HUES48 (cell line): ENCODE measurements at regions not wholly inside any gene's neighbourhood (a gene's known extent, or its start where the extent isn't known, plus 50 kb on each side); places are given as distances from the start of the nearest gene placed in this dataset.
"Not testable (repeated sequence)": the region's sequence is repeated elsewhere in the genome, so short reads cannot be mapped to it uniquely, and the experiment has no call there.

Source experiments
- H3K27ac ChIP-seq: one replicate; pipeline ENCODE4 v1.7.0; 2013; ENCODE audit warnings: low read depth, low read length, inconsistent platforms
- H3K27me3 ChIP-seq: 2 replicates; pipeline ENCODE4 v1.6.1; 2013; ENCODE audit warnings: mild to moderate bottlenecking, low read length; ENCODE audit not compliant: control insufficient read depth, insufficient read depth
- H3K36me3 ChIP-seq: 2 replicates; pipeline ENCODE4 v1.6.1; 2013; ENCODE audit warnings: low read length; ENCODE audit not compliant: control insufficient read depth, insufficient read depth
- H3K4me1 ChIP-seq: 2 replicates; pipeline ENCODE4 v1.6.1; 2013; ENCODE audit warnings: mild to moderate bottlenecking, low read length; ENCODE audit not compliant: control insufficient read depth, insufficient read depth
- H3K4me3 ChIP-seq: 2 replicates; pipeline ENCODE4 v1.5.1; 2013; ENCODE audit warnings: mild to moderate bottlenecking, low read depth, low read length
- H3K9ac ChIP-seq: 2 replicates; pipeline ENCODE4 v1.6.1; 2013; ENCODE audit warnings: mild to moderate bottlenecking, low read depth, low read length, moderate library complexity
- H3K9me3 ChIP-seq: 2 replicates; pipeline ENCODE4 v1.6.1; 2013; ENCODE audit warnings: low read length; ENCODE audit not compliant: control insufficient read depth, insufficient read depth

DNA sequence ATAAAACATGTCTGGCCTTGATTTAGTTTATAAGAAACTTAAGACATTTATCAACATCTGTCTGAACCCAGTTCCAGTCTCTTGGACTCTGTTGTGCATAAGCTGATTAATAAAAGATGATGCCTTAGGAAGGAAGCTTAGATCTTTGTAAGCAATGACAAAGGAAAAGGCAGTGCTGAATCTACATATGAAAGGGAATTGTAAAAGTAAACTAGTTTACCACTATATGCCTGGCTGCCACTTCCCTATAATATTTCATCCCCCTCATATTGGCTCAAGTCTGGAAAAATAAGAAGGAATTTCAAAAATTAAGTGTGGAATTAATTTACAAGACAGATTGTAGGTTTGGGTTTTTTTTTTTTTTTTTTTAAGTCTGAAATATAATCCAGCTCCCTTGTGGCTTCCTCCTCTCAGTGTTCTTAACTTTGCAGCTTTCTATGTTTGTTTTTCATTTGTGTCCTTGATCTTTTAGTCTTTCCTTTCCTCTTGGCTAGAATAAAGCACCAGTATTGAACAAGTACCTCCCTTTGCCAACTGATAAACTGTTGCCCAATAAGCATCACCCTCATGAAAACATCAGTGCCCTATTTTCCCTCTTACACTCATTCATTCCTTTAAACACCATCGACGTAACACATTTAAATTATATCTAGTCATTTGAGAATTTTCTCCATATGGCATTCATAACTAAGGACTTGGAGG is 146.7 kb upstream of the TBX18 start:
- Histone ChIP-seq H3K4me1 (peaks cover 12% of the 10 kb centered on the region), H3K9ac (no peak overlapping the region), H3K27ac (no peak overlapping the region), H3K4me3 (no peak overlapping the region), H3K9me3 (no peaks in the 10 kb centered on the region), H3K27me3 (no peaks in the 10 kb centered on the region), H3K36me3 (no peaks in the 10 kb centered on the region)

DNA sequence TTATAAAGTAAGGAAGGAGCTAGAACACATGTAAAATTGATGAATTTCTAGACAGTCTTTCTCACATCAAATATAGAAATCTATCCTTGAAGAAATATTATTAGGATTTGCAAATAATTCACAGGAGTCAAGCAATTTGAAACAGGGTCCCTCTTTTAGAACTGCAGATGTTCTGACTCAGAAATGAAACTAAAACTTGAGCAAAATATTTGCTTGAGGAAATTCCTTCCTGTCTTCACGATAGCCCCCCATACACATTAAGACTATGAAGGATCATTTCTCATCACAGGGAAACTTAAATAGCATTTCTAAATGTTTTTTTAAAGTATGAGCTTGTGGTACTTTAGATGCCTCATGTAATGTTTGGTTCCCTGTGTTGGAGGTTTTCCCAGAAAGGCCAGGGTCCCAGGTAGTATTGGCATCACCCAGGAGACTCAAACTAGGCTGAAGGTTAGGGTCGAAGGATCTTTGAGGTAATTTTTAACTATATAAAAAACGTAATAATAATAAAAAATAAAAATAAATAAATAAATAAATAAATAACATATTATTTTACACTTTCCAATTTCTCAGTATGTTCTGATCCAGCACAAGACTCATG is 144.0 kb upstream of the TBX18 start:
- H3K9me3 ChIP-seq: no peaks in the 10 kb centered on the region
- no peak overlapping the region for H3K4me3 ChIP-seq
- no peaks in the 10 kb centered on the region for H3K36me3 ChIP-seq
- H3K27ac ChIP-seq: no peak overlapping the region
- H3K9ac ChIP-seq: no peak overlapping the region
- H3K4me1 ChIP-seq: peaks cover 12% of the 10 kb centered on the region
- H3K27me3 ChIP-seq: no peaks in the 10 kb centered on the region

DNA sequence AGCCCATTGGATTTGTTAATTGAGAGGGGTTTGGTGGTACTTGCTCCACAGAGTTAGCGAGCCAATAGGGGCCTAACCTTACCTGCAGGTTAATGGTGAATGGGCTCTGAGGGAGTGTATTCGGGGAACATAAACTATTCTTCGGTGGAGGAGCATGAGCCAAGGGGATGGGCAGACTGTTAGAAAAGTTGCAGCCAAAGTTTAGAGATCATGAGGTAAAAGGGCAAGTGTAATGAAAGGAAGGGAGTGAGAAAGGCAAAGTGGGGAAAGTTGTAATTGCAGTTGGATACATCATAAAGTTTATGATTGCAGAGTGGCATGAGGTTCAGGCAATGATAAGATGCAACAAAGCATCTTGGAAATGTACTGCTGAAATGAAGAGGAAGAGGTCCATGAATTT is 142.1 kb upstream of the TBX18 start:
- Histone ChIP-seq H3K27me3 (no peaks in the 10 kb centered on the region), H3K36me3 (no peaks in the 10 kb centered on the region), H3K4me3 (no peak overlapping the region), H3K4me1 (peaks cover 12% of the 10 kb centered on the region), H3K27ac (no peak overlapping the region), H3K9me3 (no peaks in the 10 kb centered on the region), H3K9ac (no peak overlapping the region)

DNA sequence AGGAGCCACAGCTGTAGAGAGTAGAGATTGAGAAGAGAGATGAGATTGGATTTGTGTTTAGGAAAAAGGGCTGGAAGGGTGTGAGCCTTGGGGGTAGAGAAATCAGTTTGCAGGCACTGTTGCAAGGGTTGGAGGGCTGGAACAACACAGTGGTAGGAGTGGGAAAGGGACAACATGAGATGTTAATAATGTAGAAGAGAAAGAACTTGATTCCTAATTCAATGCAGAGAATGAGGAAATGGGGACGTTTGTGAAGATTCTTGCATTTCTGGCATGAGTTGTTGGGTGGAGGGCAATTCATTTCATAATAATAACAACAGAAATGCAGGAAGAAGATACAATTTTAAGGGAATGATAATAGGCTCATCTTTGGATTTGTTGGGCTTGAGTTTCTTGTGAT is 141.4 kb upstream of the TBX18 start:
- H3K4me3 ChIP-seq: no peak overlapping the region
- no peaks in the 10 kb centered on the region for H3K27me3 ChIP-seq
- H3K27ac ChIP-seq: no peak overlapping the region
- peaks cover 5% of the 10 kb centered on the region for H3K4me1 ChIP-seq
- no peak overlapping the region for H3K9ac ChIP-seq
- no peaks in the 10 kb centered on the region for H3K36me3 ChIP-seq
- no peaks in the 10 kb centered on the region for H3K9me3 ChIP-seq

DNA sequence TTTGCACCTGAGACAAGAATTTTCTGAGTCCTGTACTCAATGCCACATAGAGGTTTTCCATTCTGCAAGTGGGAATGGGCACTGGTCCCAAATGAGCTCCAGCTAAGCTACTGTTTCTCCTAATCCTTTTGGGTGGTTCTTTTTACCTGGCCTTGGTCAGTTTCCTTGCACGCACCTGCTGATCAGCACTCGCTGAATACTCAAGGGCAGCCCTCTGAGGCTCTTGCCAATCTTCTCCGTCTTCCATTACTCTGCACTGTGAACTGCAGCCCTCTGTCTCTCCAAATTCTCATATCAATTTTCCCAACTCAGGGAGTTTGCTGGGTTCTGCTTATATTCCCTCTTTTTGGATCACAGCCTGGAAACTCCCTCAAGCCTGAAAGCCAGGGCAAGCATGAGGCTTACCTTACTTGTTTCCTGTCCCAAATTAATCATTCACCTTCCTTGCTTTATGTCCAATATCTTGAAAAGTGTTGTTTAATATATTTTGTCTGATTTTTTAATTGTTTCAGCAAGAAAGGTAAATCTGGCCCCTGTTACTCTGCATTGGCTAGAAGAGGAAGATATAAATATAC is 138.0 kb upstream of the TBX18 start:
- Histone ChIP-seq H3K36me3 (no peaks in the 10 kb centered on the region), H3K27me3 (no peaks in the 10 kb centered on the region), H3K9me3 (no peaks in the 10 kb centered on the region), H3K4me3 (no peak overlapping the region), H3K9ac (no peak overlapping the region), H3K4me1 (no peaks in the 10 kb centered on the region), H3K27ac (no peak overlapping the region)

DNA sequence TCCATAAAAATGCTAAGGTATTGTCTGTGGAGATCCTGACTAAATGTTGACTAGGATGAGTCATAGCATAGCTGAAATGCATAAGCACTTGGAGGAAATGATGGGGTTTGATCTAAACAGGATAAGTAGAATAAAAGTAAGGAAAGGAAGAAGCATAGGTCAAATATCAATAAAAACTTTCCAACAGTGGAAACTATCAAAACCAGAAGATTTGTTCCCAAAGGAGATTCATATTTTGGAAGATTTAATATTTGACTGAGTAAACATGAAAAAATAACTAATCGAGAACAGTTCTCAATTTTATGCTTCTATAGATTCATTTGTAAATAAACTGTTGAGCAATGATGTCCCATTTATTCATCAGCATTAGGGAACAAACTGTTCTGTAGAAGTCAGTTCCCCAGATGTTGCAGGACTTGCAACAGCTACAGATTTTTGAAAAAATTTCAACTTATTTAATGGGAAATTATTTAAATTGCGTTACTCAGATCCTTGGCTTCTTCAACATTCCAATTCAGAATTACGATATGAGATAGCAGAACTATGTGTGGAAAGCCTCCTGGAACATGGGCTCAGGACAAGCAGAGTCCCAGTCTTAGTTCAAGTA is 133.7 kb upstream of the TBX18 start:
- H3K36me3 ChIP-seq: no peaks in the 10 kb centered on the region
- H3K27me3 ChIP-seq: no peaks in the 10 kb centered on the region
- H3K27ac ChIP-seq: no peak overlapping the region
- no peak overlapping the region for H3K4me3 ChIP-seq
- no peaks in the 10 kb centered on the region for H3K9me3 ChIP-seq
- H3K9ac ChIP-seq: no peak overlapping the region
- no peaks in the 10 kb centered on the region for H3K4me1 ChIP-seq

DNA sequence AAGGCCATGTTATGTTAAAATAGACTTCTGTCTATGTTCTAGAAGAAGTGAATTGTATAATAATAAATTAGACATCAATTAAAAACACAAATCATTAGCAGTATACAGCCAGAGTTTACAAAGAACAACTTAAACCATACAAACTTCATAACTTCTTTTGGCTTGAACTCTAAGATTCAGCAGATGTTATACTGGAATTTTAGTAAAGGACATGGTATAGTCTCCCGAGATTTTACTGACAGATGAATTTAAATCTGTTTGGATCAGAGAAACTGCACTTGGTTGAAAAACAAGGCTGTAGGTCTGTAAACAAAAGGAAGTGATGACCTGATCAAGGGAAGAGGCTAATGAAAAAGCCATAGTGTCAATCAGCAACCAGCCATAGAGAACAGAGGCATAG is 132.6 kb upstream of the TBX18 start:
- no peak overlapping the region for H3K9ac ChIP-seq
- H3K4me1 ChIP-seq: no peaks in the 10 kb centered on the region
- no peak overlapping the region for H3K4me3 ChIP-seq
- H3K9me3 ChIP-seq: no peaks in the 10 kb centered on the region
- H3K27me3 ChIP-seq: no peaks in the 10 kb centered on the region
- H3K27ac ChIP-seq: no peak overlapping the region
- no peaks in the 10 kb centered on the region for H3K36me3 ChIP-seq

DNA sequence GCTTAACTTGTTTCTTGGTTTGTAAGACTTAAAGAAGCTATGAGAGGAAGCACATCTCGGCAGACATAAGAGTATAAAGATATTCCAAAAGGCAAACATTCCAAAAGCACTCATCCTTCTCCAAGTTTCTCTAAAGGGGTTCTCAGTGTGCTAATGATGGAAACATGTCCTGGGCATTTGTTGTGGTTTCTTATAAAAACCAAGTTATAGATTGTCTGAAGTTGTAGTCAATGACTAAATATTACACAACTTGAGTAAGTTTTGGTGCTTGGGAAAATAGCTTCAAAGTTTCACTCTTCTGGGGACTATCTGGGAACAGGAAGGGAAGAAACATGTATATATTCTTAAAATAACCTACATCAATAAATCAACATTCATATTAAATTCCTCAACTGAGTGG is 128.3 kb upstream of the TBX18 start:
- Histone ChIP-seq H3K27ac (no peak overlapping the region), H3K4me1 (no peaks in the 10 kb centered on the region), H3K27me3 (no peaks in the 10 kb centered on the region), H3K4me3 (no peak overlapping the region), H3K36me3 (no peaks in the 10 kb centered on the region), H3K9me3 (no peaks in the 10 kb centered on the region), H3K9ac (no peak overlapping the region)

DNA sequence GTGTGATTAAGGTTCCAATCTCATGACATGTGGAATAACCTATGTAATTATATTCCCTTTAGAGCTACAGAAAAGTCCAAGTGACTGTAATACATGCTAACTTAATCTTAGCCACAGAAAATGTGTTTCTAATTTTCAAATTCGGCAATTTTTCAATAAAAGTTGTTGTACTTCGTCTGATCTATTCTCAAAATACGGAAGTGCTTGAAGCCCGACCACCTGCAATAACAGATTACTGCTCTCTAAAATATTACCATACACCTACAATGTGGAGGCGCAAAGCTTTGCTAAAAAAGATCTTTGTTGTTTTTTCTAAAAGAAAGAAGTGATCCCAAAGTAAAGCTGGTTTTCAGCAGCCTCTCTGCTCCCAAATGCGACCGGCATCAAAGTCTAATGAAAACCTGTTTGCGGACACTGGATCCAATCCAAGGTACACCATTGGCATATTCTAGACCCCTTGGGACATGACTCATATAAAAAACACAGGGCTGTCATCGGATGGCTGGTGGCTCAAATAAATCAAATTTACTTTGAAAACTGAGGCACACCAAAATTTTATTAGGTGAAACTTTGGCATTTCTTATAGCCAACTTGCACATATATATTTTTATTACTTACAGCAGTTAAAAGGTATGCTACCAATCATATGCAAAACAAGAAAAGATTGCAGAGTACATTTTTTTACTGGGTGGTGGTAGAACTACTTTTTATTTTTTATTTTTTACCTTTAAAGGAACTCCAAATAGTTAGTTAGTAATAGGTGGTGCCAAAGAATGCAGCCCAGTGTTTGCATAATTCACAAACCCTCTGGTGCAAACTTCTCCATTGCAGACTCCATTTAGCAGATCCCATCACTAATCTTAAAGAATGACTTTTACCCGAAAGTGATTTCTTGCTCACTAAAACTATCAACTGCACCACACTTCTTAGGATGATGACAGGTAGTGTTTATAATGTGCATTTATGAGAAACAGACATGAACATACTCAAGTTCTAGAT is 118.7 kb upstream of the TBX18 start:
- Histone ChIP-seq H3K27me3 (no peaks in the 10 kb centered on the region), H3K27ac (no peak overlapping the region), H3K36me3 (no peaks in the 10 kb centered on the region), H3K9me3 (no peaks in the 10 kb centered on the region), H3K4me3 (no peak overlapping the region), H3K9ac (no peak overlapping the region), H3K4me1 (no peaks in the 10 kb centered on the region)

DNA sequence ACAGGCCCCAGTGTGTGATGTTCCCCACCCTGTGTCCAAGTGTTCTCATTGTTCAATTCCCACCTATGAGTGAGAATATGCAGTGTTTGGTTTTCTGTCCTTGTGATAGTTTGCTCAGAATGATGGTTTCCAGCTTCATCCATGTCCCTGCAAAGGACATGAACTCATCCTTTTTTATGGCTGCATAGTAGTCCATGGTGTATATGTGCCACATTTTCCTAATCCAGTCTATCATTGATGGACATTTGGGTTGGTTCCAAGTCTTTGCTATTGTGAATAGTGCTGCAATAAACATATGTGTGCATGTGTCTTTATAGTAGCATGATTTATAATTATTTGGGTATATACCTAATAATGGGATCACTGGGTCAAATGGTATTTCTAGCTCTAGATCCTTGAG is 115.0 kb upstream of the TBX18 start:
- not testable (repeated sequence) for H3K27me3 ChIP-seq, H3K27ac ChIP-seq, H3K4me1 ChIP-seq, H3K9ac ChIP-seq, H3K36me3 ChIP-seq, H3K4me3 ChIP-seq, H3K9me3 ChIP-seq
